ENCODE measurements at regions not wholly inside any gene's neighbourhood (a gene's known extent, or its start where the extent isn't known, plus 50 kb on each side); places are given as distances from the start of the nearest gene placed in this dataset.

- TF ChIP-seq CTCF (IDR thresholded peaks at IDR 0.05) (no peak), POLR2A (IDR thresholded peaks at IDR 0.05) (no peak)
Observed at GRCh38 chr13:47801555-47801954, 199.5 kb downstream of the SUCLA2 start.
